ENCODE measurements at regions not wholly inside any gene's neighbourhood (a gene's known extent, or its start where the extent isn't known, plus 50 kb on each side); places are given as distances from the start of the nearest gene placed in this dataset.

- no peak for ATAC-seq (ENCODE audit: low read depth)
- Histone ChIP-seq H2BK20ac (ENCODE audit: low read depth, low read length) (no peak overlapping the region), H2BK120ac (ENCODE audit: low read depth, low read length) (no peak overlapping the region), H3K23ac (ENCODE audit: low read depth, low read length) (no peak overlapping the region), H3K9ac (ENCODE audit: low read depth, low read length) (no peak overlapping the region), H4K5ac (ENCODE audit: low read depth, low read length) (no peak overlapping the region), H3K27me3 (ENCODE audit: control insufficient read depth, insufficient read depth, low read length) (no peaks in the 10 kb centered on the region), H3K9me3 (ENCODE audit: control insufficient read depth, insufficient read depth, low read length) (no peaks in the 10 kb centered on the region), H2AFZ (replicated peaks; ENCODE audit: low read length, poor library complexity) (no peak overlapping the region), H3K9me1 (ENCODE audit: insufficient read depth, low read length) (no peaks in the 10 kb centered on the region), H3K14ac (replicated peaks; ENCODE audit: low read depth, low read length) (no peak overlapping the region), H4K20me1 (ENCODE audit: insufficient read depth, low read length) (no peaks in the 10 kb centered on the region), H2BK5ac (ENCODE audit: low read depth, low read length, poor library complexity, severe bottlenecking) (no peak overlapping the region), H3K36me3 (ENCODE audit: control insufficient read depth, insufficient read depth, low read length) (no peaks in the 10 kb centered on the region), H3K4me2 (ENCODE audit: low read depth, low read length) (no peak overlapping the region), H4K91ac (ENCODE audit: insufficient read depth, low read depth, low read length) (no peak overlapping the region), H3K27ac (ENCODE audit: insufficient read depth, low read length) (no peak overlapping the region), H4K8ac (ENCODE audit: low read depth in 2 of 2, low read length in 2 of 2) (no peak overlapping the region), H2AK5ac (ENCODE audit: low read depth, low read length) (no peak overlapping the region), H3K4me1 (ENCODE audit: control insufficient read depth, insufficient read depth, low read length) (no peaks in the 10 kb centered on the region), H3K18ac (ENCODE audit: low read depth, low read length) (no peak overlapping the region), H3K56ac (ENCODE audit: extremely low read depth, insufficient read depth, low read length) (no peak overlapping the region), H3K4me3 (ENCODE audit: insufficient read depth, low read depth, low read length) (no peak overlapping the region), H3K79me1 (ENCODE audit: low read depth in 1 of 2, low read length in 2 of 2) (no peaks in the 10 kb centered on the region), H2BK15ac (ENCODE audit: low read depth, low read length) (no peak overlapping the region), H3K4ac (ENCODE audit: low read depth, low read length) (no peak overlapping the region), H2AK9ac (replicated peaks; ENCODE audit: low read depth, low read length, poor library complexity) (no peak overlapping the region)
- in situ Hi-C loops (cut with MboI; ENCODE audit: low sequenced_read_pairs) = no loop called here
- DNase-seq = peak; percentile 15
- dilution Hi-C loops (cut with HindIII; ENCODE audit: low sequenced_read_pairs, unreplicated experiment) = no loop called here
- no CpG with 5 or more reads among the region's 2 CpGs for WGBS, 2 experiments (ENCODE audit: extremely low coverage in 2 of 2, insufficient read length in 1 of 2)
- TF ChIP-seq FOS (IDR thresholded peaks at IDR 0.05; ENCODE audit: low read depth, low read length) = no peak
- TF ChIP-seq RFX5 (IDR thresholded peaks at IDR 0.05; ENCODE audit: low read depth, low read length) = no peak
- TF ChIP-seq RCOR1 (IDR thresholded peaks at IDR 0.05; ENCODE audit: insufficient replicate concordance, low read length) = no peak
- TF ChIP-seq MXI1 (IDR thresholded peaks at IDR 0.05; ENCODE audit: borderline replicate concordance, low read depth, low read length) = no peak
- TF ChIP-seq MAZ (IDR thresholded peaks at IDR 0.05; ENCODE audit: borderline replicate concordance, low read depth, low read length) = no peak
- TF ChIP-seq NFE2L2 (IDR thresholded peaks at IDR 0.05; ENCODE audit: low read depth, low read length) = no peak
- ChIA-PET POLR2A (ENCODE audit: unreplicated experiment) (no interaction called here), CTCF (interaction anchor here (1.4 kb wide), 1 partner anchor 11 kb away, joined by 4 read pairs; no protein-coding TSS in a partner anchor)
- intact Hi-C loops (cut with micrococcal nuclease) = no loop called here
- no TSS peak for BruUV-seq (replicated peaks)
Observed at GRCh38 chr14:62453226-62453625, 592.0 kb downstream of the KCNH5 start.

Data from IMR-90 (cell line).